ENCODE measurements at regions not wholly inside any gene's neighbourhood (a gene's known extent, or its start where the extent isn't known, plus 50 kb on each side); places are given as distances from the start of the nearest gene placed in this dataset.
A peak's percentile ranks its signal among the peaks of the same experiment; 100 is the strongest.
"Not testable (repeated sequence)": the region's sequence is repeated elsewhere in the genome, so short reads cannot be mapped to it uniquely, and the experiment has no call there.

DNA sequence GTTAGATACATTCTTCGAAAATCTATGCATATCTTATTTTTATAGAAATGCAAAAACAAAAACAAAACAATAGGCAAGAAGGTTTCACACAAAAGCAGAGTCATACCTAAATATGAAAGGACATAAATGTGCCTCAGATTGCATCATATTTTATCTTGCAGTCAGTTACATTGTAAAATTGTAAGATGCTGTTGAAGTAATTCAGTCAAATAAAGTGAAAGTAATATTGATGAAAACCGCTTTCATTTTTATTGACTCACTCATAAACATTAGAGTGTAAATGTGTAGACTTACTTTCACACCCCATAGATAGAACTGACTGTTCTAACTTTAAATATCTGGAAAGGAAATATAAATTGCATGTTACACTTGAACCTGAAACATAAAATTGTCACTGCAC, 931.5 kb upstream of the NUDT12 start:
- no peak for DNase-seq

GRCh38 chr5:104472811-104473210, 910.2 kb upstream of the NUDT12 start:
- no peak for DNase-seq

DNA sequence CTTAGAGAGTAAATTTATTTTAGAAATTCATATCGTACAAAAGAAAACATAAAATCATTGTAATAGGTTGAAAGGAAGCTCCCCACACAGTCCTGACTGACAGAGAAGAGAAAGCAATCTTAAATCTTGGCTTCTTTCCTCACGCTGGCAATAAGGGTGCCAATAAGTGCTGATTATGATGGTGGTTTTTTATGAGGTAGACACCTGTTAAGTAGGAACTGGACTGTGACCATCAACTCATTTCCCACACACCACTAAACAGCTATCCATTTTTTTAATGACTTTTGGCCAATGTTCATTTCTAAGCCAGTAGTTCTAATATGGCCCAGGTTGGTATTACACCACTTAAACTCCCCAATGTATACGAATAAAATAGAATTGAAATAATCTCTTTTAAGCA, 893.5 kb upstream of the NUDT12 start:
- no peak for DNase-seq

GRCh38 chr5:104452550-104452949, 890.0 kb upstream of the NUDT12 start:
- no peak for DNase-seq

DNA sequence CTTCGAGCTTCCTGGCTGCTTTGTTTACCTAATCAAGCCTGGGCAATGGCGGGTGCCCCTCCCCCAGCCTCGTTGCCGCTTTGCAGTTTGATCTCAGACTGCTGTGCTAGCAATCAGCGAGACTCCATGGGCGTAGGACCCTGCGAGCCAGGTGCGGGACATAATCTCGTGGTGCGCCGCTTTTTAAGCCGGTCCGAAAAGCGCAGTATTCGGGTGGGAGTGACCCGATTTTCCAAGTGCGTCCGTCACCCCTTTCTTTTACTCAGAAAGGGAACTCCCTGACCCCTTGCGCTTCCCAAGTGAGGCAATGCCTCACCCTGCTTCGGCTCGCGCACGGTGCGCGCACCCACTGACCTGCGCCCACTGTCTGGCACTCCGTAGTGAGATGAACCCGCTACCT, 889.3 kb upstream of the NUDT12 start:
- not testable (repeated sequence) for DNase-seq

DNA sequence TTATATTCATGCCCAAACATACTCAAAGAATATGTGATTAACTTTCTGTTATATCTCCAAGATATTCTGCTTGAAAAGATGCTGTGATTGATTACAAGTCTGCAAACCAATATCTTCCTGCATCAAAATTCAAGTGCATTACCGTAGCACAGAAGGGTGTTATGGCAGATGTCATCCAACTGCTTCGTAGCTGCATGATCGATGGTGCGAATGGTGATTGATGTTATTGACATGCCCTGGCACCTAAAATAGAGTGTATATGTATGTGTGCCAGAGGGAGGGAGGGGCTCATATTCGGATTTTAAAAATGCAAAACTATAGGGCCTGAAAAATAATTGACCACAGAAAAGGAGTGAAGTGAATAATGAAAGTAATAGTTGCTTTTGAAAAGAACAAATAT, 882.1 kb upstream of the NUDT12 start:
- no peak for DNase-seq

DNA sequence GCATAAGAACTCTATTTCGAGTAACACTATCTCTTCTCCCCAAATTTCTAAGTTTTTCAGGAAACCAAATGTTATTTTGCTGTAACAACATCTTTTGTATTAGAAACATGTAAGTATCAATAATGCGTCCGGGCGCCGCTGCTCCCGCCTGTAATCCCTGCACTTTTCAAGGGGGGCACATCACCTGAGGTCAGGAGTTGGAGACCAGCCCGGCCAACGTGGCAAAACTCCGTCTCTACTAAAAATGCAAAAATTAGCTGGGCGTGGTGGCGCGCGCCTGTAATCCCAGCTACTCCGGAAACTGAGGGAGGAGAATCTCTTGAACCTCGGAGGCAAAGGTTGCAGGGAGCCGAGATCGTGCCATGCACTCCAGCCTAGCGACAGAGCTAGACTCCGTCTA, 881.1 kb upstream of the NUDT12 start:
- no peak for DNase-seq

DNA sequence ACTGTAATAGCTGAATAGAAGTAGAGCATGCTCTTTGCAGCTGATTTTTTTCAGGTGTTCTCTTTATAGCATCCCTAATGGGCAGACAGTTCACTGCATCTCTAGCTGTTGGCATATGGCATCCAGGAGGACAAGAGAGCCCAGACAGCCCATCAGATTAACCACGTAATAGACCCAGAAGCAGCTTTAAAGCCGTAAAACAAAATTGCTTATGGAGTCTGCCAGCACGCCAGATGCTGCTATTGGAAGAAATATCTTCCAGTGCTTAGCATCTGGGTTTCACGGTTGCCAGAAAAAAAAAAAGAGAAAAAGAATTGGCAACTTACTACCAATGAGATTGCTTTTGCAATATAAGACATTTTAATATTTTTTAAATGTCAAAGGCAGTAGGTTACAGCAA, 869.4 kb upstream of the NUDT12 start:
- DNase-seq = no peak

GRCh38 chr5:104431002-104431620, 868.5 kb upstream of the NUDT12 start:
- no peak for DNase-seq

DNA sequence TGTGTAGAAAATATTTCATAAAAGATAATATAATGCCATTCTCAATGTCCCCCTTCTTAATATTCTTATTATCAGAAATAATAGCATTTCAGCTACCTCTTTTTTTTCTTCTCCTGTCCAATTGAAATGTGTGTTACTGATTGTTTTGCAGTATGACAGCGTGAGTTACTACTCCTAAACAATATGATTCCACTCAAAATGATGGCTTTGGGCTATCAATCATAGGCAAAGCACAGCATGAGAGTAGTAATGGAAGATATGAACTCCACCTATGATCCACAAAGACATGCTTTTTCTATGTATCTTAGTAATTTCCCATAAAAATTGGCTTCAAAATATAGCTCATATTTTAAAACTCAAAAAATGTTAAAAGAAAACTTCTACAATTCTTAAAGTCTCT, 867.3 kb upstream of the NUDT12 start:
- no peak for DNase-seq

- DNase-seq = no peak
Observed at GRCh38 chr5:104421431-104421830, 858.8 kb upstream of the NUDT12 start.

DNA sequence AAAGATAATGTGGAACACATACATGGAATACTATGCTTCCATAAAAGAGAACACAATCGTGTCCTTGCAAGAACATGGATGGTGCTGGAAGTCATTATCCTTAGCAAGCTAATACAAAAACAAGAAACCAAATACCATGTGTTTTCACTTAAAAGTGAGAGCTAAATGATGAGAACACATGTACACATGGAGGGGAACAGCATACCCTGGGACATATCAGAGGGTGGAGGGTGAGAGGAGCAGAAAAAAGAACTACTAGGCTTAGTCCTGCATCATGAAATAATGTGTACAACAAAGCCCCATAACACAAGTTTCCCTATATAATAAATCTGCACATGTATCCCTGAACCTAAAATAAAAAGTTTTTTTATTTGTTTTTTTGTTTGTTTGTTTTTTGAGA, 855.5 kb upstream of the NUDT12 start:
- no peak for DNase-seq

DNA sequence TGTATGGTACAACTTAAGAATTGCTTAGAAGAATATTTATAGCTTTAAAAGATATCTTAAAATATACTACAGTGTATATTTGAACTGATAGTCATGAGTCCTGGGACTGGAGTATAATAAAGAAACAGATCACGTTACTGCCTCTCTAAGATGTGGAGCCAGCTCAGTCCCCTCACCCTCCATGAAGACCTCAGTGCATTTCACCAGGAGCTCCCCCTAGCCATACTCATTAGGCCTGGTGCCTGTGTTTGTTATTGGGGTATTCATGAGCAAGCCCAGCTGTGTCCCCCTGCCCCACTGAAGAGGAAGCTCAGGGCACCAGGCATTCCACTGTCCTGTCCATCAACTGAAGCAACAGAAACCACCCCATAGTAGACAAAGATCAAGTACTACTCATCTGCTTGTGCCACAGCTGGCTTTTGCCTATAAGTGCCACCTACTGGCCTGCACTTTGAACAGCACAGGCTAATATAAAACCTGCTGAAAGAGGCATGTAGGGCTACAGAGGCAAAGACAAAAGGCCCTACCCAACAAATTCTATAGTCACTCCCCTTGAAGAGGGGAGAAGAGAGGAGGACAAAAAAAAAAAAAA, 850.2 kb upstream of the NUDT12 start:
- DNase-seq = peak in 1 of 2 donors; percentile 0

GRCh38 chr5:104400941-104401340, 838.4 kb upstream of the NUDT12 start:
- no peak for DNase-seq

DNA sequence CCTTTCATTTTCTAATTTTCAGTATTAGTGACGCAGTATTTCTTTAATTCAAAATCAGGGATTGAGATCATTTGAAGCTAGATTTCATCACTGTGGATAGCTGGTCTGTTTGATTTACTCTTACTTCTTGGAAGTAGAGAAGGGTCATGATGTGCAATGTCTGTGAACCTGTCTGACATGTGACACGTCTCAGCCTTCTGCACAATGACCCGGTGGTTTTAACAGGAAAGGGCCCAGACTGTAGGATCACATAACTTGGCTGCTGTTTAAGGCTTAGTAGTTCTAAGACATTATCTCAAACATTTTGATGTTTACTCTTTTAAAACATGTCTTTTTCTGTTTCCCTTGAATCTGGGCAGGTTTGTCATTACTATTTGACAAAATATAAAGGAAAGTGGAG, 823.3 kb upstream of the NUDT12 start:
- DNase-seq = no peak

DNA sequence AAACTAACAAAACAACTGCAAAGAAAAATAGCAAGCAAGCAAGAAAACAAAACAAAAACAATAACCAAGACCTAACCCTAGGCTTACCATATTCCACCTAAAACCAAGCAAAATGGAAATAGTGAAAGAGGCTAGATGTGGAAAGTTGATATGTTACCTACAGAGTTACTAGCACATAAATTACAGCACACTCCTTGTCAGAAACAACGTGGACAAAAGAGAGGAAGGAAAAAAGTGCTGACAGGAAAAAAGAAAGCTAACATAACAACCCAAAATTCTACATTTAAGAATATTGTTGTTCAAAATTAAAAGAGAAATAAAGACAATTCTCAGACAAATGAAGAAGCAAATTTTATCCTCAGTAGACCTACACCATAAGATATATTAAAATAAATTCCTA, 812.8 kb upstream of the NUDT12 start:
- no peak for DNase-seq

DNA sequence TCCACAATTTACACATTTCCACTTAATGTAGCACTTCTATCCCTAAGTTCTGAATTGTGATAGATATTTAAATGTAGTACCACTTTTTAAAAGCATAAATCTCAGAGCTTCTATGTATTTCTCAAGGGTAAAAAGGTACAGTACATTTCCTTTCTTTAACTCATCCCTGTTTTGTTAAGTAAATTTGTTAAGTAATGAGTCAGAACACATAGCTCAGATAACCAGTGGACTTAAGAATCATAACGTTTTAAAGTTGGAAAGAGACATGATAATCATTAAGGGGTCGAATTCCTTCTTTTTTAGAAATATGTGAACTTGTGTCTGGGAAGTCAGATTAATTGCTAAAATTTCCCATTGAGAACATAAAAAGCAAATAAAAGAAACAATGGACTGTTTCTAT, 810.2 kb upstream of the NUDT12 start:
- no peak for DNase-seq

DNA sequence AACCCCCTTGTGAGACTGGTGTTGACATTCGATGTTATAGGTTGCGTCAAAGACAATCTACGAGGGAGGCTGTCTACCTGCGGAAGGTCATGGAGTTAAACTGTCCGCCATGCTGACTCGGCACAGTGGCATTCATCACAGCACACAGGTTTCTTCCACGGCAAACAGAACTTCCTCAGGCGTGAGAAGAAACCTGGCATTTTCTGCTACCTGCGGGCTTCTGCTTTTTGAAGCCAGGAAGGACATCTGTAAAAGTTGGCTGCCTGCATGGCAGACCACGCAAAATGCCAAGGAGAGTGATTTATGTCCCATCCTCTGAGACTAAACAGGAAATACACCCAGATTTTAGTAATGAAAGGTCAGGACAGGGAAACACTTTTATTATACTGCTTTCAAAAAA, 809.8 kb upstream of the NUDT12 start:
- no peak for DNase-seq

GRCh38 chr5:104370523-104370922, 807.9 kb upstream of the NUDT12 start:
- DNase-seq = no peak

DNA sequence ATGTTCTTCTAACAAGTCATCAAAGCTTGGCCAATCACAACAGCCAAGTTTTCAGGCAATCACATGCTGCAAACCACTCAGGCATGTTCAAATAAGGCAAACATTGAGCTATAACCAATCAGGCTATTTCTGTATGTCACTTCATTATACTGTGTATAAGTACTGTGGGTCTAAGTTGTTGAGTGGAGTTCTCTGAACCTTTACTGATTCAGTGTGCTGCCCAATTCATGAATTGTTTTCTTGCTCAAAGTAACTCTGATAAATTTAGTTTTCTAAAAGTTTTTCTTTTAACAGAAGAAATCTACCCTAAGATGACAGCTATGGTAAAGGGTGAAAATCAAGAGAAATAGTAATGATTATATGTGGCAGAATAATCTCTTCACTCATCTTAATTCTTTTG, 805.4 kb upstream of the NUDT12 start:
- no peak for DNase-seq

- DNase-seq = no peak
Observed at GRCh38 chr5:104363567-104363966, 801.0 kb upstream of the NUDT12 start.

- no peak for DNase-seq
Observed at GRCh38 chr5:104361932-104362331, 799.3 kb upstream of the NUDT12 start.

DNA sequence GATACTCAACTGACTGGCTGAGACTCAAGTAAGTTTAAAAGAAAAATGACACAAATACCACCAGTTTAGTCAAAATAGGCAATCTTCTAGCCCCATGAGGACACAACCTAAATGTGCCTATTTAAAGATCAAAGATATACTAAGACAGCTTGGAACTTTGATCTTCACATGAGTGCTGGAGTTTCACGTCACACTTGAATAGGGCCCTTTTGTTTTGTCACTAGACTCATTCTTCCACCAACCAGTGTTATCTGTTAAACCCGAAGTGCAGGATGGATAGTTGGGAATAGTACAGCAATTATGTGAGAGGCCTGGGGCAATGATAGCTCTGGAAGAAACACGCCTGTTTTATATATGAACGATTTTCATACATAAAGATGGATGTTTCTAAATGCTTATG, 792.8 kb upstream of the NUDT12 start:
- no peak for DNase-seq

GRCh38 chr5:104353371-104353770, 790.8 kb upstream of the NUDT12 start:
- DNase-seq = no peak

DNA sequence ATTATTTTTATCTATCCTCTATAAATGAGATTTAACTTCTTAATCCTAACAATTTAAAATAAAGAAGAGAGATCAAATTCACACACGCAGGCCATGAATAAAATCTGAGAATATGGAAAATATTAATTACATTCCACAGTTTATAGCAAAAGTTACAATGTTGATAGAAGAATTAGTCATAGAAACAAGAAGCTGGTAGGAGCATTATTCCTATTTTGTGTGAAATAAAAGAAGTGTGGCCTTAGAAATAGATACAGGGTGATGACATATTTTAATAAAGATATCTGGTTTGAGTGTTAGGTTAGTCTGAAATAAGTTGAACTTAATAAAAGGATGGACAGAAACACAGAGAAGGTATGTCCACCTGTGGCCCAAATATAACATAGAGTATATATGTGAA, 790.4 kb upstream of the NUDT12 start:
- no peak for DNase-seq

All from stimulated activated CD4-positive, alpha-beta T cell treated with anti-CD3 and anti-CD28 coated beads, Interleukin-2, amount 100 ng/mL, for 24 hours (primary cell).